Thoracic aorta (tissue), 2 donors: ENCODE measurements at regions not wholly inside any gene's neighbourhood (a gene's known extent, or its start where the extent isn't known, plus 50 kb on each side); places are given as distances from the start of the nearest gene placed in this dataset.

Source experiments
- ATAC-seq: fragments of 150-250 bp; one replicate; pipeline ENCODE4 v1.8.0; 2017; ENCODE audit warnings: low read depth; ENCODE audit not compliant: insufficient number of reproducible peaks, low FRiP score
- DNase-seq: peaks from one replicate; pipeline ENCODE4 v3.0.0-alpha.2; 2020; ENCODE audit warnings: low spot score
- H3K27ac ChIP-seq, 2 donors: fragments of 200-600 bp; sonication (generic); 1 replicate in 1 of 2; 2 replicates in 1 of 2; pipeline ENCODE4 v1.5.1; 2016; ENCODE audit warnings: mild to moderate bottlenecking in 2 of 2, moderate library complexity in 2 of 2
- H3K27me3 ChIP-seq: fragments of 200-600 bp; sonication (generic); replicated peaks from 2 replicates; pipeline ENCODE4 v1.6.0; 2016; ENCODE audit warnings: mild to moderate bottlenecking; ENCODE audit not compliant: insufficient read depth
- H3K36me3 ChIP-seq: fragments of 200-600 bp; sonication (generic); one replicate; pipeline ENCODE4 v1.5.1; 2016
- H3K4me1 ChIP-seq, 2 donors: fragments of 200-600 bp; sonication (generic); 1 replicate in 1 of 2; 2 replicates in 1 of 2; pipeline versions ENCODE4 v1.5.1 to v1.6.0; 2016; ENCODE audit warnings: low read depth in 2 of 2, mild to moderate bottlenecking in 1 of 2; ENCODE audit not compliant: control insufficient read depth in 1 of 2
- H3K4me3 ChIP-seq: fragments of 200-600 bp; sonication (generic); 2 replicates; pipeline ENCODE4 v1.5.1; 2016; ENCODE audit warnings: mild to moderate bottlenecking
- H3K9me3 ChIP-seq: fragments of 200-600 bp; sonication (generic); 2 replicates; pipeline ENCODE4 v1.5.1; 2016
- CTCF ChIP-seq: fragments of 200-600 bp; sonication (generic); IDR thresholded peaks from one replicate; pipeline ENCODE4 v1.5.1; 2019; ENCODE audit warnings: antibody characterized with exemption

- H3K4me1 ChIP-seq: peaks cover 13 to 20% of the 10 kb centered on the region in 2 donors
- ATAC-seq (no peak), DNase-seq (no peak)
- H3K27ac ChIP-seq: no peak overlapping the region
- H3K4me3 ChIP-seq: no peak overlapping the region
- no peaks in the 10 kb centered on the region for H3K27me3 ChIP-seq
- H3K36me3 ChIP-seq: no peaks in the 10 kb centered on the region
- H3K9me3 ChIP-seq: no peaks in the 10 kb centered on the region
- TF ChIP-seq CTCF: no peak
These were observed 586.4 kb downstream of the TLE4 start for GRCh38 chr9:80158131-80158530.

- Histone ChIP-seq H3K9me3 (no peaks in the 10 kb centered on the region), H3K27ac (no peak overlapping the region), H3K27me3 (no peaks in the 10 kb centered on the region), H3K4me3 (no peak overlapping the region), H3K36me3 (no peaks in the 10 kb centered on the region), H3K4me1 (peaks cover 13 to 20% of the 10 kb centered on the region in 2 donors)
- no peak for TF ChIP-seq CTCF
- ATAC-seq (no peak), DNase-seq (no peak)
These were observed 585.8 kb downstream of the TLE4 start for GRCh38 chr9:80157561-80157983.

GRCh38 chr9:80156756-80157472 is 585.1 kb downstream of the TLE4 start:
- Histone ChIP-seq H3K27me3 (no peaks in the 10 kb centered on the region), H3K9me3 (no peaks in the 10 kb centered on the region), H3K4me1 (peaks cover 13 to 20% of the 10 kb centered on the region in 2 donors), H3K36me3 (no peaks in the 10 kb centered on the region), H3K4me3 (no peak overlapping the region), H3K27ac (no peak overlapping the region)
- TF ChIP-seq CTCF: no peak
- DNase-seq: no peak
- no peak for ATAC-seq

GRCh38 chr9:80156262-80156661 is 584.5 kb downstream of the TLE4 start:
- no peak for DNase-seq
- H3K4me1 ChIP-seq: peaks cover 13 to 20% of the 10 kb centered on the region in 2 donors
- no peaks in the 10 kb centered on the region for H3K36me3 ChIP-seq
- no peaks in the 10 kb centered on the region for H3K9me3 ChIP-seq
- no peak for TF ChIP-seq CTCF
- no peak overlapping the region for H3K27ac ChIP-seq
- H3K27me3 ChIP-seq: no peaks in the 10 kb centered on the region
- no peak overlapping the region for H3K4me3 ChIP-seq
- ATAC-seq: no peak

GRCh38 chr9:80147866-80148265 is 576.1 kb downstream of the TLE4 start:
- ATAC-seq: no peak
- DNase-seq: no peak
- no peaks in the 10 kb centered on the region for H3K36me3 ChIP-seq
- no peak overlapping the region for H3K27ac ChIP-seq
- H3K9me3 ChIP-seq: no peaks in the 10 kb centered on the region
- H3K27me3 ChIP-seq: no peaks in the 10 kb centered on the region
- no peaks in the 10 kb centered on the region for H3K4me1 ChIP-seq
- H3K4me3 ChIP-seq: no peak overlapping the region
- TF ChIP-seq CTCF: no peak
